ENCODE measurements at regions not wholly inside any gene's neighbourhood (a gene's known extent, or its start where the extent isn't known, plus 50 kb on each side); places are given as distances from the start of the nearest gene placed in this dataset.

DNA sequence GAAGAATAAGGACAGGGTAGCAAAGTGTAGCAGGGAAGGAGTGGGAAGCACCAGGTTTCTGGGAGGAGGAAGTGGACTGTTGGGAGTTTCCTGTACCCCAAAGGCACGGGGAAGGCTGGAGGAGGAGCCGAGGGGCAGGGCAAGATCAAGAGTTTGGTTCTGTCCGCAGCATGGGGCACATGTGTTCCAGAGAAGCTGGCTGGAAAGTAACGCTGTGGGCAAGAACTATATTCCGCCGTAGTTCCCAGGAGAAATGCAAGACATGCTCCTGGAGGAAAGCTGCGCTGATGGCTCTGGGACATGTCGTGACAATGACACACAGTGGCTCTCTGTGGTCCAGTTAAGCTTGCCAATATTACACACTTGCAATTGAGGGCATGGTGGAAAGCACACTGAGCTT is 51.7 kb upstream of the KPNA3 start:
- DNase-seq, result peak; percentile 15
- no peaks in the 10 kb centered on the region for H3F3A ChIP-seq (ENCODE audit: insufficient read depth)
- H3K4me3 ChIP-seq, result no peak overlapping the region
- no peaks in the 10 kb centered on the region for H3K27me3 ChIP-seq (replicated peaks; ENCODE audit: insufficient read depth)
- no peaks in the 10 kb centered on the region for H3K9me3 ChIP-seq (ENCODE audit: low read depth)
- in situ Hi-C loops (cut with MboI), result loop anchor here (10.0 kb wide), 1 partner anchor 169 kb away; no protein-coding TSS in a partner anchor
- WGBS, 2 experiments (ENCODE audit: low coverage in 1 of 2, low lambda C conversion rate in 2 of 2, missing lambda C conversion rate in 2 of 2), result 20 to 22% methylated on average over 8 of the region's 8 CpGs
- no peaks in the 10 kb centered on the region for H3K79me2 ChIP-seq (ENCODE audit: insufficient read depth)
- TF ChIP-seq EZH2 (IDR thresholded peaks at IDR 0.05; ENCODE audit: insufficient read depth, poor library complexity, severe bottlenecking), result no peak
- TF ChIP-seq EZH2phosphoT487 (IDR thresholded peaks at IDR 0.05; ENCODE audit: insufficient read depth, low read depth), result no peak
- H2AFZ ChIP-seq, result peak overlapping the region; percentile 9; the same call in 1 of the 2 replicates
- H3K9me2 ChIP-seq (ENCODE audit: insufficient read depth), result no peaks in the 10 kb centered on the region
- no peak overlapping the region for H3K9ac ChIP-seq
- H3K36me3 ChIP-seq (ENCODE audit: low read depth), result no peaks in the 10 kb centered on the region
- no peak overlapping the region for H3K27ac ChIP-seq
- no peaks in the 10 kb centered on the region for H4K20me1 ChIP-seq (ENCODE audit: insufficient read depth)
- H3K4me1 ChIP-seq (ENCODE audit: insufficient read depth), result no peaks in the 10 kb centered on the region
- H3K4me2 ChIP-seq (ENCODE audit: unreplicated experiment), result no peak overlapping the region

Data from GM23248 (cell line).